ENCODE measurements at regions not wholly inside any gene's neighbourhood (a gene's known extent, or its start where the extent isn't known, plus 50 kb on each side); places are given as distances from the start of the nearest gene placed in this dataset.

GRCh38 chr1:243980071-243980470 is 71.0 kb upstream of the ZBTB18 start:
- no peaks in the 10 kb centered on the region for H3K79me2 ChIP-seq (ENCODE audit: insufficient read depth, low read length)
- no peak overlapping the region for H3K4me3 ChIP-seq (replicated peaks in 1 of 2; ENCODE audit: low read depth in 1 of 2, low read length in 2 of 2)
- no peak for TF ChIP-seq ELF1 (IDR thresholded peaks at IDR 0.05; ENCODE audit: borderline replicate concordance, low read depth)
- no peak for TF ChIP-seq REST (IDR thresholded peaks at IDR 0.05; ENCODE audit: low read depth)
- no peak for TF ChIP-seq FOSL1 (IDR thresholded peaks at IDR 0.05; ENCODE audit: low read depth)
- TF ChIP-seq CBX3 (IDR thresholded peaks at IDR 0.05; ENCODE audit: low read depth) = no peak
- TF ChIP-seq SIN3A (IDR thresholded peaks at IDR 0.05; ENCODE audit: low read depth) = no peak
- no peak for TF ChIP-seq POLR2A (IDR thresholded peaks at IDR 0.05; ENCODE audit: borderline replicate concordance, extremely low read depth, insufficient read depth, insufficient read length)
- TF ChIP-seq POLR2AphosphoS5 (IDR thresholded peaks at IDR 0.05; ENCODE audit: low read depth, low read length) = no peak
- no peak for TF ChIP-seq EZH2phosphoT487 (IDR thresholded peaks at IDR 0.05; ENCODE audit: borderline replicate concordance)
- no peak for TF ChIP-seq SP1 (IDR thresholded peaks at IDR 0.05; ENCODE audit: low read depth)
- no peak for TF ChIP-seq SRF (IDR thresholded peaks at IDR 0.05; ENCODE audit: low read depth)
- no TSS peak for BruUV-seq (replicated peaks)
- H3K27ac ChIP-seq (ENCODE audit: low read depth, low read length) = no peak overlapping the region
- ChIA-PET POLR2A (no interaction called here), RAD21 (ENCODE audit: low non-redundant PET in 1 of 2, low total read pairs in 2 of 2, uncharacterized antibody in 2 of 2, unreplicated experiment in 2 of 2) (no interaction called here), CTCF (no interaction called here)
- peaks cover 32% of the 10 kb centered on the region for H3K27me3 ChIP-seq (ENCODE audit: insufficient read depth, low read length)
- H3K9ac ChIP-seq (ENCODE audit: low read length) = no peak overlapping the region
- H4K20me1 ChIP-seq (ENCODE audit: insufficient read depth) = no peaks in the 10 kb centered on the region
- DNase-seq (ENCODE audit: low read depth, low spot score) = no peak
- H3K4me2 ChIP-seq (ENCODE audit: low read length) = no peak overlapping the region
- H2AFZ ChIP-seq (ENCODE audit: low read depth, low read length, poor library complexity, severe bottlenecking) = no peak overlapping the region
- intact Hi-C loops (cut with micrococcal nuclease) = no loop called here
- H3K9me2 ChIP-seq (ENCODE audit: insufficient read depth) = no peaks in the 10 kb centered on the region
- no peaks in the 10 kb centered on the region for H3K9me3 ChIP-seq (ENCODE audit: control insufficient read depth in 1 of 2, insufficient read depth in 1 of 2, low read depth in 1 of 2, low read length in 2 of 2)
- H3K4me1 ChIP-seq (ENCODE audit: control insufficient read depth in 1 of 2, insufficient read depth in 2 of 2, low read length in 2 of 2) = no peaks in the 10 kb centered on the region
- H3K36me3 ChIP-seq (ENCODE audit: control insufficient read depth in 1 of 2, insufficient read depth in 2 of 2, low read length in 2 of 2) = no peaks in the 10 kb centered on the region
- ATAC-seq = no peak
